Endothelial cell (in vitro differentiated cells): ENCODE measurements at regions not wholly inside any gene's neighbourhood (a gene's known extent, or its start where the extent isn't known, plus 50 kb on each side); places are given as distances from the start of the nearest gene placed in this dataset.

Experiments
- DNase-seq: peaks from one replicate; pipeline ENCODE4 v3.0.0; 2021; ENCODE audit warnings: low spot score
- H3K27ac Mint-ChIP-seq: one replicate; pipeline ENCODE4 v1.8.0; 2021; ENCODE audit warnings: mixed read lengths, inconsistent platforms; ENCODE audit not compliant: unreplicated experiment
- H3K27me3 Mint-ChIP-seq: one replicate; pipeline ENCODE4 v1.8.0; 2021; ENCODE audit warnings: mild to moderate bottlenecking, moderate library complexity, mixed read lengths, inconsistent platforms; ENCODE audit not compliant: unreplicated experiment
- H3K36me3 Mint-ChIP-seq: one replicate; pipeline ENCODE4 v1.8.0; 2021; ENCODE audit warnings: mild to moderate bottlenecking, low read depth, mixed read lengths, inconsistent platforms; ENCODE audit not compliant: unreplicated experiment
- H3K4me1 Mint-ChIP-seq: one replicate; pipeline ENCODE4 v1.8.0; 2021; ENCODE audit warnings: mild to moderate bottlenecking, mixed read lengths, inconsistent platforms; ENCODE audit not compliant: unreplicated experiment
- H3K4me3 Mint-ChIP-seq: one replicate; pipeline ENCODE4 v1.8.0; 2021; ENCODE audit warnings: mild to moderate bottlenecking, mixed read lengths, inconsistent platforms; ENCODE audit not compliant: unreplicated experiment
- H3K9me3 Mint-ChIP-seq: one replicate; pipeline ENCODE4 v1.8.0; 2021; ENCODE audit warnings: mixed read lengths, inconsistent platforms; ENCODE audit not compliant: unreplicated experiment
- CTCF ChIP-seq: fragments of 200-600 bp; sonication (generic); IDR thresholded peaks from one replicate; pipeline ENCODE4 v1.5.0; 2021; ENCODE audit warnings: antibody characterized with exemption; ENCODE audit not compliant: unreplicated experiment

DNA sequence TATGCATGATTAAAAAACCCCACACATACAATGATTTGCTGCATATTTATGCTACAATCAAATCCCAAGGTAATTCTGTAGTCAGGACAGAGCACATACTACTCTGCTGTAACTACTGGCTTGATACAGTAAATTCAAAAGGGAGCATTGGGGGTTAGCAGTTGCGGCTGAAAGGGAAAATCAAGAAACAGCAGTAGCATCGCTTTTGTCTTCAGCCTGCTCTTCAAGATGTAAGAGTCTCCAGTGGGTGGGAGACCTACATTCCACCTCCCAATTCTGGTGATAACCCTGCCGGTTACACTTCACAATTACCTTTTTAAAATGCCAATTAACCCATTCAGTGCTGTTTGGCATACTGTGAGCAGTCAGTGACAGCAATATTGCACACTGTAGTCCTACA is 259.4 kb downstream of the NR2F2 start:
- H3K27me3 Mint-ChIP-seq, result peaks cover 1% of the 10 kb centered on the region
- TF ChIP-seq CTCF, result no peak
- H3K9me3 Mint-ChIP-seq, result no peaks in the 10 kb centered on the region
- no peaks in the 10 kb centered on the region for H3K4me1 Mint-ChIP-seq
- H3K36me3 Mint-ChIP-seq, result no peaks in the 10 kb centered on the region
- H3K27ac Mint-ChIP-seq, result no peak overlapping the region
- no peak overlapping the region for H3K4me3 Mint-ChIP-seq
- DNase-seq, result no peak

DNA sequence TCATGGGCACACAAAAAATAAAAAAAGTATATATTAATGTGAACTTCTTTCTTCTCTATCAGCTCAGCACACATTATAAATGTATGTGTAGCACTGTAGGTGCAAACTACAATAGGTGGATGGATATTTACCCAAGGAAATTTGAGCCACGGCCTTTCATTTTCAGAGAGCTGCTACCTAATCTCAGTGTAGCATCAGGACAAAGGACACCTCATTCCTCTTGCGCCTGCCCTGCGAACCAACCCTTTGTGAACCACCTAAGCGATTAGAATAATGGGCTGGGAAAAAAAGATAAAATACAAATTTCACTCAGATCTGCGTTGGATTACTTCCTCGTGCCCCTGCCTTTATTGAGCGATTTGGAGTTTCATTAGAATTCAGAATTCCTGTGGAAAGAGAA is 263.2 kb downstream of the NR2F2 start:
- peaks cover 1% of the 10 kb centered on the region for H3K27me3 Mint-ChIP-seq
- no peak overlapping the region for H3K4me3 Mint-ChIP-seq
- H3K4me1 Mint-ChIP-seq, result no peaks in the 10 kb centered on the region
- no peaks in the 10 kb centered on the region for H3K36me3 Mint-ChIP-seq
- no peak overlapping the region for H3K27ac Mint-ChIP-seq
- no peak for DNase-seq
- no peaks in the 10 kb centered on the region for H3K9me3 Mint-ChIP-seq
- no peak for TF ChIP-seq CTCF

DNA sequence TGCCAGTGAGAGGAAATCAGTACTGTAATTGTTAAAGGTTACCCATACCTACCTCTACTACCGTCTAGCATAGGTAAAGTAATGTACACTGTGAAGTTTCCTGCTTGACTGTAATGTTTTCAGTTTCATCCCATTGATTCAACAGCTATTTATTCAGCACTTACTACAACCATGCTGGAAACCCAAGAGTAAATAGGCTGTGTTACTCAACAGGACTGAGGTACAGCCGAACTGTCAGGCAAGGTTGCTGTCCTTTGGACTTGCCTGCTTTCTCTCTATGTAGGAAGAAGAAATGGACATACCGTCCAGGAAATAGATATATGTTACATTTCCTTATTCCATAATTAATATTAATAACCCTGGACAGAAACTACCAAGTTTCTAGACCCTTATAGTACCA is 265.5 kb downstream of the NR2F2 start:
- Mint-ChIP-seq H3K27me3 (no peaks in the 10 kb centered on the region), H3K4me3 (no peak overlapping the region), H3K9me3 (no peaks in the 10 kb centered on the region), H3K27ac (no peak overlapping the region), H3K4me1 (no peaks in the 10 kb centered on the region), H3K36me3 (no peaks in the 10 kb centered on the region)
- no peak for DNase-seq
- no peak for TF ChIP-seq CTCF

DNA sequence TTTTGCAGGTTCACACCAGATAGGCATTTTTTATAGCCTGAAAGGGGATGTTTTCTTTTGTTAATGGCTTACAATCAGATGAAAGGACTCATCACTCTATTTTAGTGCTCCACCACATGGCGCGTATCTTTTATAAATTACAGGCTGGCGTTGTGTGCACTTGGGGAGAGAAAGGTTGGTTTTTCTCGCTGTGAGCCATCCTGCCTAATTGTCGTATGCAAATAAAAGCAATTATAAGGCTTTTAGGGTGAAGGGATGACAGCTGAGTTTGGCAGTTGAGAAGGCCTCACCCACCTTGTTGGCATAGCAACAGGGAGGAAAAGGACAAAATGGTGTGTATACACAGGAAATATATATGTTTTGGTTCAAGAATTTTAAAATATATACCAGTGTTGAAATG is 268.0 kb downstream of the NR2F2 start:
- no peaks in the 10 kb centered on the region for H3K36me3 Mint-ChIP-seq
- H3K9me3 Mint-ChIP-seq, result no peaks in the 10 kb centered on the region
- no peak for DNase-seq
- no peaks in the 10 kb centered on the region for H3K4me1 Mint-ChIP-seq
- TF ChIP-seq CTCF, result no peak
- H3K27ac Mint-ChIP-seq, result no peak overlapping the region
- H3K4me3 Mint-ChIP-seq, result no peak overlapping the region
- H3K27me3 Mint-ChIP-seq, result no peaks in the 10 kb centered on the region

GRCh38 chr15:96599268-96599667 is 268.8 kb downstream of the NR2F2 start:
- no peak for DNase-seq
- Mint-ChIP-seq H3K27me3 (no peaks in the 10 kb centered on the region), H3K36me3 (no peaks in the 10 kb centered on the region), H3K4me1 (no peaks in the 10 kb centered on the region), H3K9me3 (no peaks in the 10 kb centered on the region), H3K4me3 (no peak overlapping the region), H3K27ac (no peak overlapping the region)
- TF ChIP-seq CTCF, result no peak
